ENCODE measurements at regions not wholly inside any gene's neighbourhood (a gene's known extent, or its start where the extent isn't known, plus 50 kb on each side); places are given as distances from the start of the nearest gene placed in this dataset.

GRCh38 chr3:95759614-95760301 lies 1054.6 kb upstream of the EPHA6 start:
- FAIRE-seq: no peak
- TF ChIP-seq CTCF (optimal IDR thresholded peaks at IDR 0.05 in 1 of 3, IDR thresholded peaks at IDR 0.05 in 1 of 3, conservative IDR thresholded peaks at IDR 0.05 in 1 of 3; ENCODE audit: extremely low read depth in 1 of 3, insufficient read depth in 2 of 3, low read length in 3 of 3) (no peak), EZH2 (IDR thresholded peaks at IDR 0.05; ENCODE audit: low read length) (no peak)
- H3K27ac ChIP-seq (ENCODE audit: control insufficient read depth, insufficient read depth, low read length): no peak overlapping the region

GRCh38 chr3:95775486-95776094 lies 1038.8 kb upstream of the EPHA6 start:
- H3K9ac ChIP-seq (ENCODE audit: control insufficient read depth, extremely low read depth, insufficient read depth, low read length): no peak overlapping the region
- no peaks in the 10 kb centered on the region for H4K20me1 ChIP-seq (ENCODE audit: control insufficient read depth, extremely low read depth, insufficient read depth, low read length)
- H3K36me3 ChIP-seq (ENCODE audit: control insufficient read depth in 2 of 2, extremely low read depth in 1 of 2, insufficient read depth in 2 of 2, low read length in 2 of 2): no peaks in the 10 kb centered on the region
- no peak overlapping the region for H3K27ac ChIP-seq (ENCODE audit: control insufficient read depth, insufficient read depth, low read length)
- no peaks in the 10 kb centered on the region for H3K79me2 ChIP-seq (ENCODE audit: control insufficient read depth, insufficient read depth, low read length)
- no peaks in the 10 kb centered on the region for H3K27me3 ChIP-seq (ENCODE audit: control insufficient read depth, extremely low read depth, insufficient read depth, low read length)
- H3K4me2 ChIP-seq (ENCODE audit: control insufficient read depth, extremely low read depth, insufficient read depth, low read depth, low read length): no peak overlapping the region
- H3K4me1 ChIP-seq (ENCODE audit: control insufficient read depth, extremely low read depth, insufficient read depth, low read length): no peaks in the 10 kb centered on the region
- FAIRE-seq (no peak), DNase-seq (ENCODE audit: low read depth, low spot score) (no peak)
- dilution Hi-C loops (cut with MboI; ENCODE audit: extremely low pct_ligation_motif_present, low sequenced_read_pairs): no loop called here
- no peak overlapping the region for H2AFZ ChIP-seq (ENCODE audit: control insufficient read depth, low read length)
- no peak overlapping the region for H3K4me3 ChIP-seq (ENCODE audit: control insufficient read depth in 2 of 3, extremely low read depth in 1 of 3, insufficient read depth in 2 of 3, low read depth in 1 of 3, low read length in 3 of 3)
- no peaks in the 10 kb centered on the region for H3K9me1 ChIP-seq (ENCODE audit: control insufficient read depth, extremely low read depth, insufficient read depth, low read length)
- H3K9me3 ChIP-seq (ENCODE audit: control insufficient read depth, low read depth, low read length): no peaks in the 10 kb centered on the region
- TF ChIP-seq EZH2 (IDR thresholded peaks at IDR 0.05; ENCODE audit: low read length) (no peak), CTCF (optimal IDR thresholded peaks at IDR 0.05 in 1 of 3, IDR thresholded peaks at IDR 0.05 in 1 of 3, conservative IDR thresholded peaks at IDR 0.05 in 1 of 3; ENCODE audit: extremely low read depth in 1 of 3, insufficient read depth in 2 of 3, low read length in 3 of 3) (no peak)

More at GRCh38 chr3:95759614-95760301, 1054.6 kb upstream of the EPHA6 start:
- H4K20me1 ChIP-seq (ENCODE audit: control insufficient read depth, extremely low read depth, insufficient read depth, low read length): no peaks in the 10 kb centered on the region
- no peak overlapping the region for H3K9ac ChIP-seq (ENCODE audit: control insufficient read depth, extremely low read depth, insufficient read depth, low read length)
- H3K4me3 ChIP-seq (ENCODE audit: control insufficient read depth in 2 of 3, extremely low read depth in 1 of 3, insufficient read depth in 2 of 3, low read depth in 1 of 3, low read length in 3 of 3): no peak overlapping the region
- no peaks in the 10 kb centered on the region for H3K79me2 ChIP-seq (ENCODE audit: control insufficient read depth, insufficient read depth, low read length)
- no peaks in the 10 kb centered on the region for H3K4me1 ChIP-seq (ENCODE audit: control insufficient read depth, extremely low read depth, insufficient read depth, low read length)
- no peak overlapping the region for H3K4me2 ChIP-seq (ENCODE audit: control insufficient read depth, extremely low read depth, insufficient read depth, low read depth, low read length)
- no peaks in the 10 kb centered on the region for H3K9me3 ChIP-seq (ENCODE audit: control insufficient read depth, low read depth, low read length)
- H2AFZ ChIP-seq (ENCODE audit: control insufficient read depth, low read length): no peak overlapping the region
- dilution Hi-C loops (cut with MboI; ENCODE audit: extremely low pct_ligation_motif_present, low sequenced_read_pairs): no loop called here
- H3K9me1 ChIP-seq (ENCODE audit: control insufficient read depth, extremely low read depth, insufficient read depth, low read length): no peaks in the 10 kb centered on the region
- no peaks in the 10 kb centered on the region for H3K27me3 ChIP-seq (ENCODE audit: control insufficient read depth, extremely low read depth, insufficient read depth, low read length)
- H3K36me3 ChIP-seq (ENCODE audit: control insufficient read depth in 2 of 2, extremely low read depth in 1 of 2, insufficient read depth in 2 of 2, low read length in 2 of 2): no peaks in the 10 kb centered on the region
- DNase-seq (ENCODE audit: low read depth, low spot score): no peak

Data from keratinocyte (primary cell).